Uterus (tissue), 2 donors: ENCODE measurements at regions not wholly inside any gene's neighbourhood (a gene's known extent, or its start where the extent isn't known, plus 50 kb on each side); places are given as distances from the start of the nearest gene placed in this dataset.

Source experiments
- POLR2A ChIP-seq, 2 donors: fragments of 450-650 bp; IDR thresholded peaks; one replicate each; pipeline ENCODE4 v1.6.1; 2016; ENCODE audit warnings: antibody characterized with exemption in 2 of 2, mild to moderate bottlenecking in 1 of 2, moderate library complexity in 1 of 2
- TF ChIP-seq, protein P1 (sequence below), 4 experiments: fragments of 200-600 bp in 2 of 4; fragments of 450-650 bp in 2 of 4; sonication (generic) in 2 of 4; IDR thresholded peaks; one replicate each; pipeline ENCODE4 v1.5.1; 2016 to 2019; ENCODE audit warnings: antibody characterized with exemption in 4 of 4, mild to moderate bottlenecking in 2 of 4, moderate library complexity in 1 of 4

DNA sequence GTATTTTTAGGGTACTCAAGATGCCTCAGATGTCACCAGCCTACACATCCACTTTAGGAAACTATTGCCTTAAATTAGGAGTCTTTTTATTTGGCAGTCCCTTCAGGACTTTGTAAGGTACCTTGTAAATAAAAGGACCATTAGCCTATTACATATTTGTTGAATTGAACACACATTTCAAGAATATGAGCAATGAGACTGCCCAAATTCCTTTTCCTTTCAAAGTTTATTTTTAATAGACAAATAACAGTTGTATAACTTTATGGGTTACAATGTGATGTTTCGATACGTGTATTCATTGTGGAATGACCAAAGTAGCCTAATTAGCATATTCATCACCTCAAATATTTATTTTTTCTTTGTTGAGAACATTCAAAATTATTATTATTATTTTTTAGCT, 176.7 kb upstream of the PDZRN3 start:
- TF ChIP-seq, protein P1, sequence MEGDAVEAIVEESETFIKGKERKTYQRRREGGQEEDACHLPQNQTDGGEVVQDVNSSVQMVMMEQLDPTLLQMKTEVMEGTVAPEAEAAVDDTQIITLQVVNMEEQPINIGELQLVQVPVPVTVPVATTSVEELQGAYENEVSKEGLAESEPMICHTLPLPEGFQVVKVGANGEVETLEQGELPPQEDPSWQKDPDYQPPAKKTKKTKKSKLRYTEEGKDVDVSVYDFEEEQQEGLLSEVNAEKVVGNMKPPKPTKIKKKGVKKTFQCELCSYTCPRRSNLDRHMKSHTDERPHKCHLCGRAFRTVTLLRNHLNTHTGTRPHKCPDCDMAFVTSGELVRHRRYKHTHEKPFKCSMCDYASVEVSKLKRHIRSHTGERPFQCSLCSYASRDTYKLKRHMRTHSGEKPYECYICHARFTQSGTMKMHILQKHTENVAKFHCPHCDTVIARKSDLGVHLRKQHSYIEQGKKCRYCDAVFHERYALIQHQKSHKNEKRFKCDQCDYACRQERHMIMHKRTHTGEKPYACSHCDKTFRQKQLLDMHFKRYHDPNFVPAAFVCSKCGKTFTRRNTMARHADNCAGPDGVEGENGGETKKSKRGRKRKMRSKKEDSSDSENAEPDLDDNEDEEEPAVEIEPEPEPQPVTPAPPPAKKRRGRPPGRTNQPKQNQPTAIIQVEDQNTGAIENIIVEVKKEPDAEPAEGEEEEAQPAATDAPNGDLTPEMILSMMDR (IDR thresholded peaks at IDR 0.05), result no peak
- TF ChIP-seq POLR2A (IDR thresholded peaks at IDR 0.05), result no peak
